GM12891 (cell line): ENCODE measurements at regions not wholly inside any gene's neighbourhood (a gene's known extent, or its start where the extent isn't known, plus 50 kb on each side); places are given as distances from the start of the nearest gene placed in this dataset.

ENCODE experiments used
- POLR2A ChIP-seq: IDR thresholded peaks from 2 replicates; pipeline ENCODE4 v1.6.1; 2011; ENCODE audit warnings: low read depth, low read length, control low read depth
- POLR2AphosphoS5 ChIP-seq: IDR thresholded peaks from 2 replicates; pipeline ENCODE4 v1.6.1; 2011; ENCODE audit warnings: low read depth, low read length, control low read depth
- POU2F2 ChIP-seq: IDR thresholded peaks from 2 replicates; pipeline ENCODE4 v1.6.1; 2011; ENCODE audit warnings: low read depth, mild to moderate bottlenecking, control low read depth, low read length, moderate library complexity
- SPI1 ChIP-seq: IDR thresholded peaks from 2 replicates; pipeline ENCODE4 v1.6.1; 2011; ENCODE audit warnings: low read depth, low read length, control low read depth
- TAF1 ChIP-seq: IDR thresholded peaks from 2 replicates; pipeline ENCODE4 v1.6.1; 2011; ENCODE audit warnings: low read depth, low read length, control low read depth

GRCh38 chr21:28749536-28749935 lies 243.1 kb downstream of the LTN1 start:
- TF ChIP-seq POLR2AphosphoS5 (no peak), POLR2A (no peak), TAF1 (no peak), SPI1 (no peak), POU2F2 (no peak)
